Right ventricle myocardium inferior (tissue), 1 donor: ENCODE measurements at regions not wholly inside any gene's neighbourhood (a gene's known extent, or its start where the extent isn't known, plus 50 kb on each side); places are given as distances from the start of the nearest gene placed in this dataset.

Experiments used
- ATAC-seq: fragments of 200-7000 bp; cut with Tn5 transposase; one replicate; pipeline ENCODE4 v1.9.1; 2020; ENCODE audit warnings: mild to moderate bottlenecking, moderate library complexity
- DNase-seq: peaks from one replicate; pipeline ENCODE4 v3.0.0; 2021; ENCODE audit errors: missing footprints
- intact Hi-C: fragments of 100-400 bp; cut with DNase I; formaldehyde crosslinking; loops from one replicate; pipeline ENCODE4 v1.11.0; 2022
- donor health status: DM: no; HTN: yes; CAD: no; lungs with severe emphysema.

GRCh38 chr6:92763680-92764079, 655.7 kb downstream of the EPHA7 start:
- intact Hi-C loops, result no loop called here
- ATAC-seq, result no peak
- DNase-seq, result no peak

GRCh38 chr6:92763274-92763584, 656.1 kb downstream of the EPHA7 start:
- intact Hi-C loops, result no loop called here
- ATAC-seq (no peak), DNase-seq (no peak)

GRCh38 chr6:92762443-92763273, 656.7 kb downstream of the EPHA7 start:
- DNase-seq (no peak), ATAC-seq (no peak)
- intact Hi-C loops, result no loop called here

- DNase-seq (no peak), ATAC-seq (no peak)
- intact Hi-C loops, result no loop called here
These were observed 660.2 kb downstream of the EPHA7 start for GRCh38 chr6:92759178-92759577.

GRCh38 chr6:92757925-92758324, 661.4 kb downstream of the EPHA7 start:
- ATAC-seq, result no peak
- no peak for DNase-seq
- intact Hi-C loops, result no loop called here

- no peak for DNase-seq
These were observed 662.4 kb downstream of the EPHA7 start for GRCh38 chr6:92756912-92757311.

GRCh38 chr6:92753956-92754355, 665.4 kb downstream of the EPHA7 start:
- DNase-seq (no peak), ATAC-seq (no peak)
- intact Hi-C loops, result no loop called here

More at GRCh38 chr6:92756912-92757311, 662.4 kb downstream of the EPHA7 start:
- no peak for ATAC-seq
- intact Hi-C loops, result no loop called here

- DNase-seq (no peak), ATAC-seq (no peak)
- intact Hi-C loops, result no loop called here
These were observed 667.2 kb downstream of the EPHA7 start for GRCh38 chr6:92752114-92752513.

GRCh38 chr6:92748131-92748530, 671.2 kb downstream of the EPHA7 start:
- DNase-seq (no peak), ATAC-seq (no peak)
- intact Hi-C loops, result no loop called here

GRCh38 chr6:92737983-92738382, 681.4 kb downstream of the EPHA7 start:
- intact Hi-C loops, result no loop called here
- DNase-seq, result no peak
- ATAC-seq, result no peak

- DNase-seq (peak; percentile 68), ATAC-seq (no peak)
- intact Hi-C loops, result no loop called here
These were observed 695.9 kb downstream of the EPHA7 start for GRCh38 chr6:92723390-92723931.

GRCh38 chr6:92719773-92720172, 699.6 kb downstream of the EPHA7 start:
- intact Hi-C loops, result no loop called here
- DNase-seq, result no peak
- ATAC-seq, result no peak

GRCh38 chr6:92716638-92717037, 702.7 kb downstream of the EPHA7 start:
- ATAC-seq (no peak), DNase-seq (no peak)
- intact Hi-C loops, result no loop called here

GRCh38 chr6:92715991-92716390, 703.4 kb downstream of the EPHA7 start:
- ATAC-seq (no peak), DNase-seq (no peak)
- intact Hi-C loops, result no loop called here

- no peak for DNase-seq
- intact Hi-C loops, result no loop called here
- no peak for ATAC-seq
These were observed 705.0 kb downstream of the EPHA7 start for GRCh38 chr6:92714346-92714745.

- DNase-seq (no peak), ATAC-seq (no peak)
- intact Hi-C loops, result no loop called here
These were observed 709.3 kb downstream of the EPHA7 start for GRCh38 chr6:92710048-92710447.

- no peak for ATAC-seq
- intact Hi-C loops, result no loop called here
These were observed 710.4 kb downstream of the EPHA7 start for GRCh38 chr6:92708945-92709344.

GRCh38 chr6:92708270-92708669, 711.1 kb downstream of the EPHA7 start:
- intact Hi-C loops, result no loop called here
- ATAC-seq (no peak), DNase-seq (no peak)

More at GRCh38 chr6:92708945-92709344, 710.4 kb downstream of the EPHA7 start:
- DNase-seq, result no peak

- ATAC-seq (no peak), DNase-seq (no peak)
- intact Hi-C loops, result no loop called here
These were observed 712.4 kb downstream of the EPHA7 start for GRCh38 chr6:92706976-92707375.

- DNase-seq, result no peak
- intact Hi-C loops, result no loop called here
- no peak for ATAC-seq
These were observed 717.8 kb downstream of the EPHA7 start for GRCh38 chr6:92701425-92702096.
